ENCODE measurements at regions not wholly inside any gene's neighbourhood (a gene's known extent, or its start where the extent isn't known, plus 50 kb on each side); places are given as distances from the start of the nearest gene placed in this dataset.

DNA sequence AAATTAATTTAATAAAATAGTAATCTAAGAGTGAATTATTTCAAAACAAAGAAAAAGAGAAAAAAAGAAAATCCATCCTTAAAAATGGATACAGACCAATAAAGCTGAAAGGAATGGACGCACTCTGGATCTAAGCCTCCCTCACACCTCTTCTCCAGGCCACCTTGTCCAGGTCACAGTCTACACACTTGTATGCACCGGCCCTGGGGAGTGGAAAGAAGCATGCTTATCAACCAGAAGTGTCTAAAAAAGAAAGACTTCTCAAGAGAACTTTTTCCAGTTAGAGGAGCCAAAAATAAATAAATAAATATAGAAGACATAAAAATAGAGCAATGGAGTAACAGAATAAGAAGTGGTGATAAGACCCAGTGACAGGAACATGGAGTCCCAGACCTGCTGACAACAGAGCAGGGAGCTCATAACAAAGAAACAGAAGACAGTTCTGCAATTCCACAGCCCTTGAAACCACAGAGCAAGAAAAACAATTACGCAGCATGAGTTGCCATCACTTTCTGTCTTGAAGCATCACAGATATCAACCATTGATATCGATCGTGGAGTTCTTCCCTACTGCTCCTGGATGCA lies 311.7 kb upstream of the NFE2L3 start:
- intact Hi-C loops (cut with DNase I; ENCODE audit: low total_unique reads), result loop anchor here (10.0 kb wide), 1 partner anchor 66 kb away; no protein-coding TSS in a partner anchor
- Histone ChIP-seq H3K4me3 (no peak overlapping the region), H3K27ac (peak overlapping the region; percentile 71 to 90), H3K36me3 (ENCODE audit: low read depth, missing control alignments) (no peaks in the 10 kb centered on the region), H3K9me3 (no peaks in the 10 kb centered on the region), H3K4me1 (peaks cover 12% of the 10 kb centered on the region), H3K27me3 (no peaks in the 10 kb centered on the region)
- WGBS, 2 donors, result 38 to 49% methylated on average over 5 of the region's 5 CpGs
- TF ChIP-seq, protein P1, sequence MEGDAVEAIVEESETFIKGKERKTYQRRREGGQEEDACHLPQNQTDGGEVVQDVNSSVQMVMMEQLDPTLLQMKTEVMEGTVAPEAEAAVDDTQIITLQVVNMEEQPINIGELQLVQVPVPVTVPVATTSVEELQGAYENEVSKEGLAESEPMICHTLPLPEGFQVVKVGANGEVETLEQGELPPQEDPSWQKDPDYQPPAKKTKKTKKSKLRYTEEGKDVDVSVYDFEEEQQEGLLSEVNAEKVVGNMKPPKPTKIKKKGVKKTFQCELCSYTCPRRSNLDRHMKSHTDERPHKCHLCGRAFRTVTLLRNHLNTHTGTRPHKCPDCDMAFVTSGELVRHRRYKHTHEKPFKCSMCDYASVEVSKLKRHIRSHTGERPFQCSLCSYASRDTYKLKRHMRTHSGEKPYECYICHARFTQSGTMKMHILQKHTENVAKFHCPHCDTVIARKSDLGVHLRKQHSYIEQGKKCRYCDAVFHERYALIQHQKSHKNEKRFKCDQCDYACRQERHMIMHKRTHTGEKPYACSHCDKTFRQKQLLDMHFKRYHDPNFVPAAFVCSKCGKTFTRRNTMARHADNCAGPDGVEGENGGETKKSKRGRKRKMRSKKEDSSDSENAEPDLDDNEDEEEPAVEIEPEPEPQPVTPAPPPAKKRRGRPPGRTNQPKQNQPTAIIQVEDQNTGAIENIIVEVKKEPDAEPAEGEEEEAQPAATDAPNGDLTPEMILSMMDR (IDR thresholded peaks at IDR 0.05), result no peak
- TF ChIP-seq POLR2A (IDR thresholded peaks at IDR 0.05), result no peak
- peak; percentile 60 for DNase-seq

- intact Hi-C loops (cut with DNase I; ENCODE audit: low total_unique reads), result loop anchor here (10.0 kb wide), 1 partner anchor 67 kb away; no protein-coding TSS in a partner anchor
Measured at GRCh38 chr7:25841575-25841974, 310.4 kb upstream of the NFE2L3 start.

DNA sequence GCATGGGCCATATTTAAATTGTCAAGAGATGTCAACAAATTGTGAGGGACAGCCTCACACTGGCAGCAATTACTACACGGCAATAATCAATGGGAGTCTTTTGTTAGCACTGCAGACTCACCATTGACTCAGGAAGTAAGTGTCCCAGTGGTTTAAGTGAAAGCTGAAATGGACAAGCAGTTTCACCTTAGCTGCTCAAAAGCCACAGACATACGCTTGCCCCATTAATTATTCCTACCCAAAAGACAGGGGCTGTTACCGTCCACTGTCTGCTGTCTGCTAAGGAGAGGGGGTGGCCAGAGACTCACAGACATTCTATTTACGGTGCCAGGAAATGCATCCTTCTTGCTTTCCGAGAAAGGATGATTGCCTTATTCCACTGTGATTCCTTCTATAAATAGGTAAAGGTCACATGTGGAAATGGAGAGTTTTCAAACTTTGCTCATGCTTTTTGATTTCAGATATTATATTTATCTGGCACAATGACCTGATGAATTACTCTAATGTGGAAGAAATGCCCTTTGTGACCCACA lies 309.7 kb upstream of the NFE2L3 start:
- H3K27ac ChIP-seq, result peak overlapping the region; percentile 47 to 90
- TF ChIP-seq POLR2A (IDR thresholded peaks at IDR 0.05), result no peak
- TF ChIP-seq, protein P1 (IDR thresholded peaks at IDR 0.05), result no peak
- no peak for DNase-seq
- no peaks in the 10 kb centered on the region for H3K36me3 ChIP-seq (ENCODE audit: low read depth, missing control alignments)
- H3K4me1 ChIP-seq, result peaks cover 28% of the 10 kb centered on the region
- intact Hi-C loops (cut with DNase I; ENCODE audit: low total_unique reads), result loop anchor here (10.0 kb wide), 1 partner anchor 67 kb away; no protein-coding TSS in a partner anchor
- H3K4me3 ChIP-seq, result no peak overlapping the region
- H3K27me3 ChIP-seq, result no peaks in the 10 kb centered on the region
- H3K9me3 ChIP-seq, result no peaks in the 10 kb centered on the region
- WGBS, 2 donors, result 49 to 50% methylated on average over 5 of the region's 5 CpGs

More at GRCh38 chr7:25841575-25841974, 310.4 kb upstream of the NFE2L3 start:
- DNase-seq, result no peak
- TF ChIP-seq, protein P1 (IDR thresholded peaks at IDR 0.05), result no peak
- no peak for TF ChIP-seq POLR2A (IDR thresholded peaks at IDR 0.05)
- H3K27ac ChIP-seq, result peak overlapping the region; percentile 47 to 90
- H3K4me1 ChIP-seq, result peaks cover 21% of the 10 kb centered on the region
- H3K4me3 ChIP-seq, result no peak overlapping the region
- no peaks in the 10 kb centered on the region for H3K9me3 ChIP-seq
- WGBS, 2 donors, result 86 to 92% methylated on average over 3 of the region's 3 CpGs
- H3K36me3 ChIP-seq (ENCODE audit: low read depth, missing control alignments), result no peaks in the 10 kb centered on the region
- no peaks in the 10 kb centered on the region for H3K27me3 ChIP-seq

DNA sequence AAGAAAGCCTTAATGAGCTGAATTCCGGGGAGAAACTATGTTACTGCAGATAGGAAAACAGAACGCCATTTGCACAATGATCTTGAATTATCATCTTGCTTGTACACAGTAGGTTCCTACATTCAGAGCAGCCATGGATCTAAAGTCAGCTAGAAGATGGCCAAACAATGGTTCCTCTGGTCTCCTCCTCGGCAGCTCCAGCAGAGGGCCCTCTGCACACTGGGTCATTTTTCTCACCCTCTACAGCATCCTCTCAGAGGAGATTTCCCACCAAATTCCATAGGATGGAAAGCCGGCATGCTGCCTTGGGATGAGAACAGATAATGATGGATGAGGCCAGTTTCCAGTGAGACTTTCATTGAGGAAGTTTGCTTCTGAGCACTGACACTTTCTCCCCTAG lies 308.5 kb upstream of the NFE2L3 start:
- TF ChIP-seq POLR2A (IDR thresholded peaks at IDR 0.05), result no peak
- TF ChIP-seq, protein P1 (IDR thresholded peaks at IDR 0.05), result no peak
- Histone ChIP-seq H3K27me3 (no peaks in the 10 kb centered on the region), H3K4me1 (peaks cover 30% of the 10 kb centered on the region), H3K27ac (no peak overlapping the region), H3K9me3 (no peaks in the 10 kb centered on the region), H3K4me3 (no peak overlapping the region), H3K36me3 (ENCODE audit: low read depth, missing control alignments) (no peaks in the 10 kb centered on the region)
- DNase-seq, result no peak
- intact Hi-C loops (cut with DNase I; ENCODE audit: low total_unique reads), result loop anchor here (10.0 kb wide), 1 partner anchor 69 kb away; no protein-coding TSS in a partner anchor
- WGBS, 2 donors, result 75 to 80% methylated on average over 4 of the region's 4 CpGs

All from testis (tissue), 2 donors.